GM12892 (cell line): ENCODE measurements at regions not wholly inside any gene's neighbourhood (a gene's known extent, or its start where the extent isn't known, plus 50 kb on each side); places are given as distances from the start of the nearest gene placed in this dataset.

Source experiments
- DNase-seq: peaks from one replicate; pipeline ENCODE4 v3.0.0; 2011; ENCODE audit not compliant: insufficient read length
- FAIRE-seq: peaks from 2 replicates; lab custom pipeline; 2011; peaks lifted over from hg19 to GRCh38; lab: Jason Lieb, UNC
- POLR2A ChIP-seq: IDR thresholded peaks from 2 replicates; pipeline ENCODE4 v1.6.1; 2011; ENCODE audit warnings: low read depth, low read length, control low read depth
- POLR2AphosphoS5 ChIP-seq: IDR thresholded peaks from 2 replicates; pipeline ENCODE4 v1.6.1; 2011; ENCODE audit warnings: low read depth, low read length, control low read depth
- TAF1 ChIP-seq: IDR thresholded peaks from 2 replicates; pipeline ENCODE4 v1.6.1; 2011; ENCODE audit warnings: low read depth, mild to moderate bottlenecking, control low read depth, low read length, borderline replicate concordance

- DNase-seq (no peak), FAIRE-seq (no peak)
- TF ChIP-seq POLR2AphosphoS5, result no peak
- no peak for TF ChIP-seq TAF1
- no peak for TF ChIP-seq POLR2A
Measured at GRCh38 chr4:45679411-45679810, 444.4 kb downstream of the GABRG1 start.

- TF ChIP-seq POLR2A (no peak), POLR2AphosphoS5 (no peak), TAF1 (no peak)
- no peak for FAIRE-seq
- DNase-seq, result no peak
Measured at GRCh38 chr4:45668128-45668527, 455.7 kb downstream of the GABRG1 start.

GRCh38 chr4:45663628-45664081 is 460.2 kb downstream of the GABRG1 start:
- DNase-seq (no peak), FAIRE-seq (no peak)
- TF ChIP-seq POLR2A (no peak), POLR2AphosphoS5 (no peak), TAF1 (no peak)

- FAIRE-seq, result no peak
- DNase-seq, result no peak
- TF ChIP-seq POLR2AphosphoS5, result no peak
- no peak for TF ChIP-seq TAF1
- no peak for TF ChIP-seq POLR2A
Measured at GRCh38 chr4:45663003-45663402, 460.9 kb downstream of the GABRG1 start.

- FAIRE-seq (no peak), DNase-seq (no peak)
- no peak for TF ChIP-seq POLR2AphosphoS5
- TF ChIP-seq TAF1, result no peak
- TF ChIP-seq POLR2A, result no peak
Measured at GRCh38 chr4:45661893-45662292, 462.0 kb downstream of the GABRG1 start.

- DNase-seq (no peak), FAIRE-seq (no peak)
- TF ChIP-seq TAF1, result no peak
- TF ChIP-seq POLR2AphosphoS5, result no peak
- no peak for TF ChIP-seq POLR2A
Measured at GRCh38 chr4:45650545-45650944, 473.3 kb downstream of the GABRG1 start.

- no peak for TF ChIP-seq POLR2AphosphoS5
- TF ChIP-seq TAF1, result no peak
- no peak for TF ChIP-seq POLR2A
- DNase-seq (no peak), FAIRE-seq (no peak)
Measured at GRCh38 chr4:45648846-45649245, 475.0 kb downstream of the GABRG1 start.

- FAIRE-seq, result no peak
- DNase-seq, result no peak
- TF ChIP-seq POLR2AphosphoS5, result no peak
- no peak for TF ChIP-seq POLR2A
- TF ChIP-seq TAF1, result no peak
Measured at GRCh38 chr4:45647823-45648222, 476.0 kb downstream of the GABRG1 start.

GRCh38 chr4:45646885-45647590 is 476.8 kb downstream of the GABRG1 start:
- no peak for FAIRE-seq
- no peak for TF ChIP-seq TAF1
- no peak for TF ChIP-seq POLR2AphosphoS5

GRCh38 chr4:45640281-45640680 is 483.6 kb downstream of the GABRG1 start:
- no peak for TF ChIP-seq TAF1
- TF ChIP-seq POLR2AphosphoS5, result no peak
- no peak for TF ChIP-seq POLR2A
- no peak for DNase-seq
- FAIRE-seq, result no peak

More at GRCh38 chr4:45646885-45647590, 476.8 kb downstream of the GABRG1 start:
- DNase-seq, result no peak

GRCh38 chr4:45638641-45639040 is 485.2 kb downstream of the GABRG1 start:
- FAIRE-seq (no peak), DNase-seq (no peak)
- TF ChIP-seq TAF1, result no peak
- TF ChIP-seq POLR2AphosphoS5, result no peak
- TF ChIP-seq POLR2A, result no peak

- no peak for TF ChIP-seq POLR2AphosphoS5
- no peak for TF ChIP-seq POLR2A
- no peak for TF ChIP-seq TAF1
- no peak for FAIRE-seq
Measured at GRCh38 chr4:45636175-45636574, 487.7 kb downstream of the GABRG1 start.

GRCh38 chr4:45629717-45630116 is 494.1 kb downstream of the GABRG1 start:
- TF ChIP-seq POLR2A, result no peak
- no peak for TF ChIP-seq TAF1
- no peak for TF ChIP-seq POLR2AphosphoS5
- DNase-seq (no peak), FAIRE-seq (no peak)

More at GRCh38 chr4:45636175-45636574, 487.7 kb downstream of the GABRG1 start:
- DNase-seq, result no peak
